PC-9 (cell line): ENCODE measurements at regions not wholly inside any gene's neighbourhood (a gene's known extent, or its start where the extent isn't known, plus 50 kb on each side); places are given as distances from the start of the nearest gene placed in this dataset.

Experiments used
- CTCF ChIP-seq: fragments of 200-600 bp; sonication (generic); conservative IDR thresholded peaks from 2 replicates; pipeline ENCODE4 v1.6.1; 2017; ENCODE audit warnings: mixed run types, antibody characterized with exemption, mild to moderate bottlenecking, moderate library complexity
- EZH2 ChIP-seq: fragments of 200-600 bp; sonication (generic); IDR thresholded peaks from 2 replicates; pipeline ENCODE4 v1.8.0; 2017; ENCODE audit warnings: antibody characterized with exemption, low read depth

GRCh38 chr7:121517591-121517990 is 121.5 kb upstream of the FAM3C start:
- TF ChIP-seq CTCF (no peak), EZH2 (no peak)
